SU-DHL-6 (cell line): ENCODE measurements at regions not wholly inside any gene's neighbourhood (a gene's known extent, or its start where the extent isn't known, plus 50 kb on each side); places are given as distances from the start of the nearest gene placed in this dataset.

Experiments used
- H2AFZ ChIP-seq: fragments of 200-600 bp; sonication (generic); 2 replicates; pipeline ENCODE4 v1.6.1; 2014; ENCODE audit warnings: low read depth, mild to moderate bottlenecking, moderate library complexity, mixed read lengths, antibody characterized with exemption, low read length; ENCODE audit not compliant: severe bottlenecking
- H3F3A ChIP-seq: fragments of 200-600 bp; shearing (Covaris generic); 2 replicates; pipeline ENCODE4 v1.6.0; 2016; ENCODE audit warnings: antibody characterized with exemption, mild to moderate bottlenecking; ENCODE audit not compliant: insufficient read depth
- H3K27ac ChIP-seq: fragments of 200-600 bp; sonication (generic); 2 replicates; pipeline ENCODE4 v1.5.1; 2016; ENCODE audit warnings: low read depth, mild to moderate bottlenecking, low read length, moderate library complexity, mixed read lengths
- H3K27me3 ChIP-seq: fragments of 200-600 bp; sonication (generic), shearing (Covaris generic); 2 replicates; pipeline ENCODE4 v1.6.0; 2014; ENCODE audit warnings: mild to moderate bottlenecking, low read length
- H3K36me3 ChIP-seq: fragments of 200-600 bp; sonication (generic); 2 replicates; pipeline ENCODE4 v1.6.1; 2014; ENCODE audit warnings: mild to moderate bottlenecking, low read length, mixed read lengths
- H3K4me2 ChIP-seq: fragments of 300-600, 200-600 bp; shearing (Covaris generic), sonication (generic); 2 replicates; pipeline ENCODE4 v1.6.0; 2014; ENCODE audit warnings: low read length, low read depth, mild to moderate bottlenecking; ENCODE audit not compliant: poor library complexity, severe bottlenecking
- H3K4me3 ChIP-seq: fragments of 200-600 bp; sonication (generic); 2 replicates; pipeline ENCODE4 v1.5.1; 2014; ENCODE audit warnings: antibody characterized with exemption, low read length, mild to moderate bottlenecking, mixed read lengths; ENCODE audit not compliant: insufficient read depth, poor library complexity, severe bottlenecking
- H3K79me2 ChIP-seq: fragments of 200-600 bp; sonication (generic); 2 replicates; pipeline ENCODE4 v1.6.1; 2014; ENCODE audit warnings: mild to moderate bottlenecking, low read length, moderate library complexity; ENCODE audit not compliant: insufficient read depth
- H3K9ac ChIP-seq: fragments of 200-600 bp; sonication (generic); 2 replicates; pipeline ENCODE4 v1.7.0; 2014; ENCODE audit warnings: mild to moderate bottlenecking, low read length
- H3K9me2 ChIP-seq: fragments of 200-600 bp; sonication (generic); replicated peaks from 2 replicates; pipeline ENCODE4 v1.6.1; 2014; ENCODE audit warnings: low read length; ENCODE audit not compliant: insufficient read depth
- H3K9me3 ChIP-seq: fragments of 200-600 bp; sonication (generic); 2 replicates; pipeline ENCODE4 v1.6.1; 2014; ENCODE audit warnings: low read length, mixed read lengths; ENCODE audit not compliant: insufficient read depth
- H4K20me1 ChIP-seq: fragments of 200-600 bp; sonication (generic); 2 replicates; pipeline ENCODE4 v1.6.1; 2014; ENCODE audit warnings: low read depth, mild to moderate bottlenecking, antibody characterized with exemption, low read length, moderate library complexity, mixed read lengths
- EZH2phosphoT487 ChIP-seq: fragments of 200-600 bp; sonication (generic), shearing (Covaris generic); conservative IDR thresholded peaks from 2 replicates; pipeline ENCODE4 v1.6.1; 2018; ENCODE audit warnings: mild to moderate bottlenecking, antibody characterized with exemption, low read length, moderate library complexity, mixed read lengths
- TF ChIP-seq, protein P1 (sequence below): fragments of 200-600 bp; sonication (generic); IDR thresholded peaks from one replicate; pipeline ENCODE4 v1.5.1; 2017; ENCODE audit warnings: antibody characterized with exemption, mild to moderate bottlenecking, low read length, moderate library complexity; ENCODE audit not compliant: insufficient read depth, poor library complexity, severe bottlenecking

DNA sequence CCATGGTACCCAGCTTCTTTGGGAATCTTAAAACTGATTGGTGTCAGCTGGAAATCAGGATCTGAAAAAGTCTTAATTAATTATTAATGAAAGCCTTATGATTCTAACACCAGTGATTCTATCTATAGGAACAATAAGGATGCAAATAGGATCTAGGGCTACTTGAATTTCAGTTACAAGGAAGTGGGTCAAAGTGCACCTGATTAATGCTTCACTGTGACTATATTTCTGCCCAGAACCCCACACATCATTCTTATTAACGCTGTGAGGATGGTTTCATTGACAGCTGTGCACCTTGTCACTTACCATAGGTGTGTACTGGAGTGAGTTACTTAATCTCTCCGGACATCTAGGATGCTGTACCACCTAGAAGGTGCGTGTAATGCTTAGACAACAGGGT, 99.8 kb upstream of the ETV3 start:
- no peak overlapping the region for H3K9ac ChIP-seq
- H2AFZ ChIP-seq = no peak overlapping the region
- H3F3A ChIP-seq = no peaks in the 10 kb centered on the region
- H3K79me2 ChIP-seq = no peaks in the 10 kb centered on the region
- H3K4me3 ChIP-seq = no peak overlapping the region
- H3K27ac ChIP-seq = no peak overlapping the region
- no peaks in the 10 kb centered on the region for H3K9me2 ChIP-seq
- no peak overlapping the region for H3K4me2 ChIP-seq
- no peaks in the 10 kb centered on the region for H3K9me3 ChIP-seq
- no peak for TF ChIP-seq EZH2phosphoT487
- TF ChIP-seq, protein P1, sequence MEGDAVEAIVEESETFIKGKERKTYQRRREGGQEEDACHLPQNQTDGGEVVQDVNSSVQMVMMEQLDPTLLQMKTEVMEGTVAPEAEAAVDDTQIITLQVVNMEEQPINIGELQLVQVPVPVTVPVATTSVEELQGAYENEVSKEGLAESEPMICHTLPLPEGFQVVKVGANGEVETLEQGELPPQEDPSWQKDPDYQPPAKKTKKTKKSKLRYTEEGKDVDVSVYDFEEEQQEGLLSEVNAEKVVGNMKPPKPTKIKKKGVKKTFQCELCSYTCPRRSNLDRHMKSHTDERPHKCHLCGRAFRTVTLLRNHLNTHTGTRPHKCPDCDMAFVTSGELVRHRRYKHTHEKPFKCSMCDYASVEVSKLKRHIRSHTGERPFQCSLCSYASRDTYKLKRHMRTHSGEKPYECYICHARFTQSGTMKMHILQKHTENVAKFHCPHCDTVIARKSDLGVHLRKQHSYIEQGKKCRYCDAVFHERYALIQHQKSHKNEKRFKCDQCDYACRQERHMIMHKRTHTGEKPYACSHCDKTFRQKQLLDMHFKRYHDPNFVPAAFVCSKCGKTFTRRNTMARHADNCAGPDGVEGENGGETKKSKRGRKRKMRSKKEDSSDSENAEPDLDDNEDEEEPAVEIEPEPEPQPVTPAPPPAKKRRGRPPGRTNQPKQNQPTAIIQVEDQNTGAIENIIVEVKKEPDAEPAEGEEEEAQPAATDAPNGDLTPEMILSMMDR = no peak
- no peaks in the 10 kb centered on the region for H4K20me1 ChIP-seq
- no peaks in the 10 kb centered on the region for H3K27me3 ChIP-seq
- H3K36me3 ChIP-seq = no peaks in the 10 kb centered on the region

DNA sequence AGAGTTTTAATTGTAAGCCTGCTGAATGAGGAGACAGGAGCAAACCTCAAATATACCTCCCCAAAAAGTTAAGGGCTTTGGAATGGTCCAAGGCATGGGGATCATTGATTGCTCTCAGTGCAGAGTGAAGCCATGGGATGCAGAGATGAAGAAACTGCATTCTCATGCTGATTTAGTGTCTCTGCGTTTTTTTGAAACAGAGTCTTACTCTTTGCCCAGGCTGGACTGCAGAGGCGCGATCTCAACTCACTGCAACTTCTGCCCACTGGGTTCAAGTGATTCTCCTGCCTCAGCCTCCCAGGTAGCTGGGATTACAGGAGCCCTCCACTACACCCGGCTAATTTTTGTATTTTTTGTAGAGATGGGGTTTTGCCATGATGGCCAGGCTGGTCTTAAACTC, 99.3 kb upstream of the ETV3 start:
- Histone ChIP-seq H2AFZ (no peak overlapping the region), H4K20me1 (no peaks in the 10 kb centered on the region), H3K9me3 (no peaks in the 10 kb centered on the region), H3F3A (no peaks in the 10 kb centered on the region), H3K36me3 (no peaks in the 10 kb centered on the region), H3K27ac (no peak overlapping the region), H3K9me2 (no peaks in the 10 kb centered on the region), H3K4me2 (no peak overlapping the region), H3K4me3 (no peak overlapping the region), H3K9ac (no peak overlapping the region), H3K27me3 (no peaks in the 10 kb centered on the region), H3K79me2 (no peaks in the 10 kb centered on the region)
- TF ChIP-seq EZH2phosphoT487 = no peak
- TF ChIP-seq, protein P1 = no peak

DNA sequence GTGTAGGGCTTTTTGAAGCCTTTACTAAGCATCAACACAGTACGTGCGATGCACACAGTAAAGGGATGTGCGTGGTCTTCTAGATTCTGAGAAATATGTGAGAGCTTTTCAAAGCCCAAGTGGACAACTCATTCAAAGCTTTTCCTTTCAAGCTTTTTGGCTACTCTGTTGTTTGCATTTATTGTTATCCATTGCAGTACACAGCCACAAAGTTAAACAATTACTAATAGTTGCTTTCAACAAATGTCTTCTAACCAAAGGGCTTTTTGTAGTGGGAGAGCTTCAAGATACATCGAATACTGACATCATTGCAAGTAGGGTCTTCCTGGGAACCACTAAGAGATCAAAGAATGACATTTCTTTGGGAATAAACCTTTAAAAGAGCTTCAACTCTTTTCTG, 97.9 kb upstream of the ETV3 start:
- Histone ChIP-seq H4K20me1 (no peaks in the 10 kb centered on the region), H3K4me2 (no peak overlapping the region), H3F3A (no peaks in the 10 kb centered on the region), H3K36me3 (no peaks in the 10 kb centered on the region), H3K4me3 (no peak overlapping the region), H3K27me3 (no peaks in the 10 kb centered on the region), H3K9me2 (no peaks in the 10 kb centered on the region), H3K27ac (no peak overlapping the region), H3K9ac (no peak overlapping the region), H3K9me3 (no peaks in the 10 kb centered on the region), H3K79me2 (no peaks in the 10 kb centered on the region), H2AFZ (no peak overlapping the region)
- TF ChIP-seq, protein P1 = no peak
- no peak for TF ChIP-seq EZH2phosphoT487

DNA sequence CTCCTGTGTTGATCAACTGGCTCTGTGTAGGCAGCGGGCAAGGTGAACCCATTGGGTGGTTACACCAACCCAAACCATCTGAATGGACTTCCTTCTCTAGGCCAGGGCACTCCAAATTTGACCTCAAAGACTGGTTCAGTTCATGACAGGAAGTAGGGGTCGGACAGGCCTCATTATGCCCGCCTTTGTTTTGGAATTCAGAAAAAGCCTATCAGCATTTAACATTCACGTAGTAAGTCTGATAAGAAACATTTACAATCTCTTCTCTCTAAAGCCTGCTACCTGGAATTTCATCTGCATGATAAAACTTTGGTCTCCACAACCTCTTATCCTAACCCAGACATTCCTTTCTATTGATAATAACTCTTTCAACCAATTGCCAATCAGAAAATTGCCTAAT, 97.1 kb upstream of the ETV3 start:
- TF ChIP-seq, protein P1 = no peak
- no peak for TF ChIP-seq EZH2phosphoT487
- Histone ChIP-seq H3K79me2 (no peaks in the 10 kb centered on the region), H3K27ac (no peak overlapping the region), H4K20me1 (no peaks in the 10 kb centered on the region), H2AFZ (no peak overlapping the region), H3K36me3 (no peaks in the 10 kb centered on the region), H3K27me3 (no peaks in the 10 kb centered on the region), H3K9ac (no peak overlapping the region), H3K4me2 (no peak overlapping the region), H3K9me2 (no peaks in the 10 kb centered on the region), H3K9me3 (no peaks in the 10 kb centered on the region), H3F3A (no peaks in the 10 kb centered on the region), H3K4me3 (no peak overlapping the region)
